Chondrocyte (in vitro differentiated cells): ENCODE measurements at regions not wholly inside any gene's neighbourhood (a gene's known extent, or its start where the extent isn't known, plus 50 kb on each side); places are given as distances from the start of the nearest gene placed in this dataset.

Experiments
- DNase-seq: peaks from one replicate; pipeline ENCODE4 v3.0.0; 2021; ENCODE audit warnings: mixed read lengths, low spot score
- H3K27ac Mint-ChIP-seq: one replicate; pipeline ENCODE4 v1.8.0; 2021; ENCODE audit warnings: mild to moderate bottlenecking, moderate library complexity, mixed read lengths; ENCODE audit not compliant: unreplicated experiment
- H3K27me3 Mint-ChIP-seq: 2 replicates; pipeline ENCODE4 v1.8.0; 2021; ENCODE audit warnings: low read depth, mixed read lengths
- H3K36me3 Mint-ChIP-seq: 2 replicates; pipeline ENCODE4 v1.8.0; 2021; ENCODE audit warnings: low read depth, mixed read lengths
- H3K4me1 Mint-ChIP-seq: 2 replicates; pipeline ENCODE4 v1.8.0; 2021; ENCODE audit warnings: low read depth, mild to moderate bottlenecking, mixed read lengths
- H3K4me3 Mint-ChIP-seq: one replicate; pipeline ENCODE4 v1.8.0; 2021; ENCODE audit warnings: mild to moderate bottlenecking, moderate library complexity, mixed read lengths; ENCODE audit not compliant: unreplicated experiment
- H3K9me3 Mint-ChIP-seq: 2 replicates; pipeline ENCODE4 v1.8.0; 2021; ENCODE audit warnings: low read depth, mixed read lengths
- TF ChIP-seq, protein P1 (sequence below): fragments of 200-600 bp; sonication (generic); IDR thresholded peaks from 2 replicates; pipeline ENCODE4 v1.5.0; 2021; ENCODE audit warnings: antibody characterized with exemption, mild to moderate bottlenecking, moderate library complexity

DNA sequence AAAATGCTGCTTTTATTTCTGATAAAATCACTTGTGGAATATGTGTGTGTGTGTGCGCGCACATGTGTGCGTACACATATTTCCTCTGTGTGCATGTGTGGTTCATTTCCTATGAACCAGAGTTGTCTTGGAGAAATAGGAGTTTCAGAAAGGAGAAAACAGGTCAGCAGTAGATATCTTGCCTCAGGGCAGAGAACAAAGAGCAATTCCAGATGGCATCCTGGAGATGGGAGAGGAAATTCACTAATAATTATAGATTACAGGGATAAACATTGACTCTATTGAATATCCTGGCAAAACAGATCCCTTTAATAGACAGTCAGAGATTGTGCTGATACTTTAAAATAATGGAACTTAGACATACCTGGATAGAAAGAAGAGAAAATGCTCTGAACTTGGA is 298.0 kb downstream of the TRIB2 start:
- Mint-ChIP-seq H3K4me1 (no peaks in the 10 kb centered on the region), H3K4me3 (no peak overlapping the region), H3K27me3 (no peaks in the 10 kb centered on the region), H3K36me3 (no peaks in the 10 kb centered on the region), H3K27ac (no peak overlapping the region), H3K9me3 (no peaks in the 10 kb centered on the region)
- TF ChIP-seq, protein P1, sequence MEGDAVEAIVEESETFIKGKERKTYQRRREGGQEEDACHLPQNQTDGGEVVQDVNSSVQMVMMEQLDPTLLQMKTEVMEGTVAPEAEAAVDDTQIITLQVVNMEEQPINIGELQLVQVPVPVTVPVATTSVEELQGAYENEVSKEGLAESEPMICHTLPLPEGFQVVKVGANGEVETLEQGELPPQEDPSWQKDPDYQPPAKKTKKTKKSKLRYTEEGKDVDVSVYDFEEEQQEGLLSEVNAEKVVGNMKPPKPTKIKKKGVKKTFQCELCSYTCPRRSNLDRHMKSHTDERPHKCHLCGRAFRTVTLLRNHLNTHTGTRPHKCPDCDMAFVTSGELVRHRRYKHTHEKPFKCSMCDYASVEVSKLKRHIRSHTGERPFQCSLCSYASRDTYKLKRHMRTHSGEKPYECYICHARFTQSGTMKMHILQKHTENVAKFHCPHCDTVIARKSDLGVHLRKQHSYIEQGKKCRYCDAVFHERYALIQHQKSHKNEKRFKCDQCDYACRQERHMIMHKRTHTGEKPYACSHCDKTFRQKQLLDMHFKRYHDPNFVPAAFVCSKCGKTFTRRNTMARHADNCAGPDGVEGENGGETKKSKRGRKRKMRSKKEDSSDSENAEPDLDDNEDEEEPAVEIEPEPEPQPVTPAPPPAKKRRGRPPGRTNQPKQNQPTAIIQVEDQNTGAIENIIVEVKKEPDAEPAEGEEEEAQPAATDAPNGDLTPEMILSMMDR: no peak
- DNase-seq: no peak

DNA sequence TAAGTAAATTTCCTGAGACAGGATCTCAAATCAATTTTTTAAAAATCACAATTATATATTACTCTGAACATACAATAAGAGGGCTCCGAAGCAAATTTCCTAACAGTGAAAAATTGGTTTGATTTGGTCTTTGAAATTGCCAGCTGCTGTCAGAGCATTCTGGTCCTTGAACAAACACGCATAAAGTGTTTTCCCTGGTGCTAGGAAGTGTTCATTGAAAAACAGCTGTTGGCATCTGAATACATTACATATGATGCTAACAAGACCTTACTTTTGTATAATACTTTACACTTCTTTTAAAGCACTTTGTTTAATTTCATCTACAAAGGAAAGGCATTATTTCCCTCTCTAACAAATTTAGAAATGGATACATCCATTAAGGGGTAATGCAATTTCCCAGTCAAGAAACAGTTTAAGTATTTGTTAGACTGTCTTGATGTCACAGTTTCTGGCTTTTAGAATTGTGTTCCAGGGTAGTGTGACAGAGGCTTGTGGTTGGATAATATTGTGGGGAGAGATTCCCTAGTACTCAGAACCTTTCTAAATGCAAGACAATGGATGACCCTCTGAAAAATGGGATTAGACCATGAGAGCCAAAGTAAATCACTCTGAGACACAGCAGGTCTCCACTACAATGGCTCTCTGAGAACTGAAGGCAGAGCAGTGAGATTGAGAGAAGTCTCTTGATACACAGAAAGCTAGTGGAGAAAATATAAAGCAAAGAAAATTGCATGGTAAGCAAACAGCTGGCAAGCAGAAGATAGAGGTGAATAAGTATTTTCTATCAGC is 299.0 kb downstream of the TRIB2 start:
- TF ChIP-seq, protein P1: no peak
- H3K4me3 Mint-ChIP-seq: no peak overlapping the region
- no peaks in the 10 kb centered on the region for H3K27me3 Mint-ChIP-seq
- H3K4me1 Mint-ChIP-seq: no peaks in the 10 kb centered on the region
- H3K9me3 Mint-ChIP-seq: no peaks in the 10 kb centered on the region
- H3K27ac Mint-ChIP-seq: no peak overlapping the region
- no peaks in the 10 kb centered on the region for H3K36me3 Mint-ChIP-seq
- no peak for DNase-seq

DNA sequence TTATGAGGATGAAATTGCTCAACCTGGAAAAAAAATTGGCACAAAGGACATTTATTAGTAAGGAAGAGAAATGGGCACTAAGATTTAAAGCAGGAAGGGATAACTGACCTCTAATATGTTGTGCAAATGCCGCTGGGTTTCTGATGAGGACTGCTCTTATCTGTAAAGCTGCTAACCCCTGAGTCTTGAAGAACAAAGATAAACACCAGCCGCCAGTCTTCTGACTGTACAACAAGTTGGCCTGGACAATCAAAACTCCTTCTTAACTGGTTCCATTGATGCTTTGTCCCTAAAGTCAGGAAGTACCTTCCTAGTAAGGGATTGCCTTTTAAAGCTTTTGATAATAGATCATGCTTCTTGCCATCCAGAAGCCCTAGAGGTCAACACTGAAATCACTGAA is 301.8 kb downstream of the TRIB2 start:
- H3K9me3 Mint-ChIP-seq: no peaks in the 10 kb centered on the region
- no peaks in the 10 kb centered on the region for H3K27me3 Mint-ChIP-seq
- no peak overlapping the region for H3K27ac Mint-ChIP-seq
- no peak overlapping the region for H3K4me3 Mint-ChIP-seq
- no peaks in the 10 kb centered on the region for H3K4me1 Mint-ChIP-seq
- TF ChIP-seq, protein P1: no peak
- no peak for DNase-seq
- no peaks in the 10 kb centered on the region for H3K36me3 Mint-ChIP-seq

DNA sequence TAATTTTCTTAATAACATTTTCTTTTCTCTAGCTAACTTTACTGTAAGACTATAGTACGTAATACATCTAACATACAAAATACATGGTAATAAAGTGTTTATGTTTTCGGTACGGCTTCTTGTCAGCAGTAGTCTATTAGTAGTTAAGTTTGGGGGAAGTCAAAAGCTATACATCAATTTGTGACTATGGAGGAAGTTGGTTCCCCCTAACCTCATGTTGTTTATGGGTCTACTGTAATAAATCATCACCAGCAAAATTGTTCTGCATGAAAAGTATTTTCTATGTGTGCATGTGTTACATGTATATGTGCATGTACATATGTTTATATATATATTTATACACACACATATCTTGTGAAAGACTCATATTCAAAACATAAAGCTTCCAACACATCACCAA is 303.0 kb downstream of the TRIB2 start:
- H3K27ac Mint-ChIP-seq: no peak overlapping the region
- H3K36me3 Mint-ChIP-seq: no peaks in the 10 kb centered on the region
- H3K9me3 Mint-ChIP-seq: no peaks in the 10 kb centered on the region
- H3K27me3 Mint-ChIP-seq: no peaks in the 10 kb centered on the region
- no peaks in the 10 kb centered on the region for H3K4me1 Mint-ChIP-seq
- TF ChIP-seq, protein P1: no peak
- no peak for DNase-seq
- H3K4me3 Mint-ChIP-seq: no peak overlapping the region

DNA sequence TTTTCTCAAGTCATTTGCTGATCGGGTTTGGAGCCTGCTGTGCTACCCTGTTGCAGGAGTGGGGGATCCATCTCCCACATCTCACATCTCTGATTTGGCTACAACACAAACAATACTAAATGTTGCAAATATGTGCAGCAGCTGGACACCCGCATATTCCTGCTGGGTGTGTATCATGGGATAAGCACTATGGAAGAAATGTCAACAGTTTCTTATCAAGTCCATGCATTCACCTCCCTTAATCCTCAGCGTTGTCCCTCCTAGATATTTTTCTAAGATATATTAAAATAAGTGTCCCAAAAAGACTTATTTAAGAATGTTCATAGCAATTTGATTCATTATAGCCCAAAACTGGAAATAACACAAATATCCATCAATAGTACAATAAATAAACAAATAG is 303.7 kb downstream of the TRIB2 start:
- Mint-ChIP-seq H3K27me3 (no peaks in the 10 kb centered on the region), H3K27ac (no peak overlapping the region), H3K9me3 (no peaks in the 10 kb centered on the region), H3K4me1 (no peaks in the 10 kb centered on the region), H3K4me3 (no peak overlapping the region), H3K36me3 (no peaks in the 10 kb centered on the region)
- DNase-seq: no peak
- TF ChIP-seq, protein P1: no peak
